ENCODE measurements at regions not wholly inside any gene's neighbourhood (a gene's known extent, or its start where the extent isn't known, plus 50 kb on each side); places are given as distances from the start of the nearest gene placed in this dataset.

DNA sequence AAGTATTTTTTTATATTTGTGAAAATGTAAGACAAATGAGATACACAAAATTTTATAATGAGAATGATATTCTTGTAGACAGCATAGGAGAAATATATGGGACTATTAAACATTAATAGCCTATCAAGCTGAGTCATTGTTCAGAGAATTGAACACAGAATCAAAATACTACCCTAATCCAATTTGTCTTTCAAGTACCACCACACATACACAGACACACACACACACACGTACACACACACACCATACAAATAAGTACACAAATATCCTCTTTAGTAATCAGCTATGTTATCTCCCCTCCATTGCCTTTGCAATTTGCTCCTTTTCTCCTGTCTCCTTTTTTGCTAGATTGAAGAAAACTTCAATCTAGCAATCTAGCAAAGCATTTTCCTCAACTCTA is 499.3 kb downstream of the FOXG1 start:
- TF ChIP-seq POLR2AphosphoS5 (IDR thresholded peaks at IDR 0.05) (no peak), POLR2A (IDR thresholded peaks at IDR 0.05) (no peak), EP300 (IDR thresholded peaks at IDR 0.05) (no peak)
- TF ChIP-seq, protein P1, sequence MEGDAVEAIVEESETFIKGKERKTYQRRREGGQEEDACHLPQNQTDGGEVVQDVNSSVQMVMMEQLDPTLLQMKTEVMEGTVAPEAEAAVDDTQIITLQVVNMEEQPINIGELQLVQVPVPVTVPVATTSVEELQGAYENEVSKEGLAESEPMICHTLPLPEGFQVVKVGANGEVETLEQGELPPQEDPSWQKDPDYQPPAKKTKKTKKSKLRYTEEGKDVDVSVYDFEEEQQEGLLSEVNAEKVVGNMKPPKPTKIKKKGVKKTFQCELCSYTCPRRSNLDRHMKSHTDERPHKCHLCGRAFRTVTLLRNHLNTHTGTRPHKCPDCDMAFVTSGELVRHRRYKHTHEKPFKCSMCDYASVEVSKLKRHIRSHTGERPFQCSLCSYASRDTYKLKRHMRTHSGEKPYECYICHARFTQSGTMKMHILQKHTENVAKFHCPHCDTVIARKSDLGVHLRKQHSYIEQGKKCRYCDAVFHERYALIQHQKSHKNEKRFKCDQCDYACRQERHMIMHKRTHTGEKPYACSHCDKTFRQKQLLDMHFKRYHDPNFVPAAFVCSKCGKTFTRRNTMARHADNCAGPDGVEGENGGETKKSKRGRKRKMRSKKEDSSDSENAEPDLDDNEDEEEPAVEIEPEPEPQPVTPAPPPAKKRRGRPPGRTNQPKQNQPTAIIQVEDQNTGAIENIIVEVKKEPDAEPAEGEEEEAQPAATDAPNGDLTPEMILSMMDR (IDR thresholded peaks at IDR 0.05), result no peak
